ENCODE measurements at regions not wholly inside any gene's neighbourhood (a gene's known extent, or its start where the extent isn't known, plus 50 kb on each side); places are given as distances from the start of the nearest gene placed in this dataset.

- peaks cover under 1% of the 10 kb centered on the region for H3K27me3 Mint-ChIP-seq (ENCODE audit: unreplicated experiment)
- H3K27ac Mint-ChIP-seq (ENCODE audit: unreplicated experiment) = no peak overlapping the region
- no TSS peak for BruUV-seq (replicated peaks)
- H3K36me3 Mint-ChIP-seq (ENCODE audit: insufficient read depth, unreplicated experiment) = no peaks in the 10 kb centered on the region
- no peaks in the 10 kb centered on the region for H3K4me1 Mint-ChIP-seq (ENCODE audit: low read depth, unreplicated experiment)
- H3K9me3 Mint-ChIP-seq (ENCODE audit: low read depth, unreplicated experiment) = no peaks in the 10 kb centered on the region
- no peak overlapping the region for H3K4me3 Mint-ChIP-seq (ENCODE audit: low read depth, unreplicated experiment)
- DNase-seq = no peak
- TF ChIP-seq CTCF (IDR thresholded peaks at IDR 0.05; ENCODE audit: unreplicated experiment) = no peak
- CTCF ChIA-PET = no interaction called here
- intact Hi-C loops (cut with micrococcal nuclease; ENCODE audit: unreplicated experiment) = no loop called here
These were observed 95.3 kb upstream of the TCERG1L start for GRCh38 chr10:131406676-131407392.

- Mint-ChIP-seq H3K27ac (ENCODE audit: unreplicated experiment) (no peak overlapping the region), H3K36me3 (ENCODE audit: insufficient read depth, unreplicated experiment) (no peaks in the 10 kb centered on the region), H3K4me1 (ENCODE audit: low read depth, unreplicated experiment) (no peaks in the 10 kb centered on the region), H3K9me3 (ENCODE audit: low read depth, unreplicated experiment) (no peaks in the 10 kb centered on the region), H3K4me3 (ENCODE audit: low read depth, unreplicated experiment) (no peak overlapping the region), H3K27me3 (ENCODE audit: unreplicated experiment) (peaks cover 24% of the 10 kb centered on the region)
- no TSS peak for BruUV-seq (replicated peaks)
- DNase-seq = no peak
- CTCF ChIA-PET = no interaction called here
- no peak for TF ChIP-seq CTCF (IDR thresholded peaks at IDR 0.05; ENCODE audit: unreplicated experiment)
- intact Hi-C loops (cut with micrococcal nuclease; ENCODE audit: unreplicated experiment) = no loop called here
These were observed 107.2 kb upstream of the TCERG1L start for GRCh38 chr10:131418681-131419080.

GRCh38 chr10:131419797-131420196, 108.3 kb upstream of the TCERG1L start:
- CTCF ChIA-PET = interaction anchor here (0.6 kb wide), 1 partner anchor 279 kb away, joined by 4 read pairs; no protein-coding TSS in a partner anchor

GRCh38 chr10:131420867-131421266, 109.3 kb upstream of the TCERG1L start:
- Mint-ChIP-seq H3K4me1 (ENCODE audit: low read depth, unreplicated experiment) (no peaks in the 10 kb centered on the region), H3K4me3 (ENCODE audit: low read depth, unreplicated experiment) (no peak overlapping the region), H3K36me3 (ENCODE audit: insufficient read depth, unreplicated experiment) (no peaks in the 10 kb centered on the region), H3K27me3 (ENCODE audit: unreplicated experiment) (peaks cover 38% of the 10 kb centered on the region), H3K9me3 (ENCODE audit: low read depth, unreplicated experiment) (no peaks in the 10 kb centered on the region), H3K27ac (ENCODE audit: unreplicated experiment) (no peak overlapping the region)
- CTCF ChIA-PET = no interaction called here
- DNase-seq = no peak
- BruUV-seq (replicated peaks) = no TSS peak
- TF ChIP-seq CTCF (IDR thresholded peaks at IDR 0.05; ENCODE audit: unreplicated experiment) = no peak
- intact Hi-C loops (cut with micrococcal nuclease; ENCODE audit: unreplicated experiment) = no loop called here

More at GRCh38 chr10:131419797-131420196, 108.3 kb upstream of the TCERG1L start:
- no peak overlapping the region for H3K4me3 Mint-ChIP-seq (ENCODE audit: low read depth, unreplicated experiment)
- no peak overlapping the region for H3K27ac Mint-ChIP-seq (ENCODE audit: unreplicated experiment)
- DNase-seq = no peak
- no peaks in the 10 kb centered on the region for H3K36me3 Mint-ChIP-seq (ENCODE audit: insufficient read depth, unreplicated experiment)
- H3K27me3 Mint-ChIP-seq (ENCODE audit: unreplicated experiment) = peaks cover 35% of the 10 kb centered on the region
- no peak for TF ChIP-seq CTCF (IDR thresholded peaks at IDR 0.05; ENCODE audit: unreplicated experiment)
- no TSS peak for BruUV-seq (replicated peaks)
- intact Hi-C loops (cut with micrococcal nuclease; ENCODE audit: unreplicated experiment) = no loop called here
- no peaks in the 10 kb centered on the region for H3K9me3 Mint-ChIP-seq (ENCODE audit: low read depth, unreplicated experiment)
- H3K4me1 Mint-ChIP-seq (ENCODE audit: low read depth, unreplicated experiment) = no peaks in the 10 kb centered on the region

Data from Calu3 (cell line).